NOMO-1 treated with DMSO at 0.1 percent for 48 hours (cell line): ENCODE measurements at regions not wholly inside any gene's neighbourhood (a gene's known extent, or its start where the extent isn't known, plus 50 kb on each side); places are given as distances from the start of the nearest gene placed in this dataset.
"Not testable (repeated sequence)": the region's sequence is repeated elsewhere in the genome, so short reads cannot be mapped to it uniquely, and the experiment has no call there.

ENCODE experiments used
- DNase-seq: peaks from one replicate; lab custom pipeline; 2025; ENCODE audit not compliant: unreplicated experiment; lab: John Stamatoyannopoulos, UW

GRCh38 chr3:166263460-166263859 lies 426.2 kb upstream of the BCHE start:
- DNase-seq = no peak

GRCh38 chr3:166258293-166258850 lies 421.1 kb upstream of the BCHE start:
- not testable (repeated sequence) for DNase-seq

GRCh38 chr3:166257715-166258114 lies 420.5 kb upstream of the BCHE start:
- DNase-seq = no peak

- no peak for DNase-seq
Measured at GRCh38 chr3:166248784-166249183, 411.6 kb upstream of the BCHE start.

- DNase-seq = no peak
Measured at GRCh38 chr3:166243511-166243910, 406.3 kb upstream of the BCHE start.

GRCh38 chr3:166223120-166223519 lies 385.9 kb upstream of the BCHE start:
- no peak for DNase-seq

GRCh38 chr3:166211451-166211850 lies 374.2 kb upstream of the BCHE start:
- no peak for DNase-seq

- no peak for DNase-seq
Measured at GRCh38 chr3:166209701-166210100, 372.5 kb upstream of the BCHE start.

- no peak for DNase-seq
Measured at GRCh38 chr3:166205158-166205557, 367.9 kb upstream of the BCHE start.

GRCh38 chr3:166201476-166201875 lies 364.3 kb upstream of the BCHE start:
- DNase-seq = no peak

- no peak for DNase-seq
Measured at GRCh38 chr3:166199491-166199890, 362.3 kb upstream of the BCHE start.

GRCh38 chr3:166195808-166196207 lies 358.6 kb upstream of the BCHE start:
- DNase-seq = no peak

- no peak for DNase-seq
Measured at GRCh38 chr3:166191411-166191810, 354.2 kb upstream of the BCHE start.

GRCh38 chr3:166190360-166190759 lies 353.1 kb upstream of the BCHE start:
- no peak for DNase-seq

GRCh38 chr3:166187237-166187636 lies 350.0 kb upstream of the BCHE start:
- no peak for DNase-seq

GRCh38 chr3:166186003-166186402 lies 348.8 kb upstream of the BCHE start:
- DNase-seq = no peak

GRCh38 chr3:166177130-166177529 lies 339.9 kb upstream of the BCHE start:
- DNase-seq = no peak

- DNase-seq = no peak
Measured at GRCh38 chr3:166171695-166172094, 334.5 kb upstream of the BCHE start.

- no peak for DNase-seq
Measured at GRCh38 chr3:166169681-166170080, 332.5 kb upstream of the BCHE start.

- no peak for DNase-seq
Measured at GRCh38 chr3:166127969-166128368, 290.7 kb upstream of the BCHE start.

GRCh38 chr3:166125179-166125578 lies 288.0 kb upstream of the BCHE start:
- DNase-seq = no peak

GRCh38 chr3:166123576-166123975 lies 286.4 kb upstream of the BCHE start:
- no peak for DNase-seq

GRCh38 chr3:166123088-166123487 lies 285.9 kb upstream of the BCHE start:
- DNase-seq = no peak

- DNase-seq = no peak
Measured at GRCh38 chr3:166118049-166118448, 280.8 kb upstream of the BCHE start.
